Natural killer cell (primary cell): ENCODE measurements at regions not wholly inside any gene's neighbourhood (a gene's known extent, or its start where the extent isn't known, plus 50 kb on each side); places are given as distances from the start of the nearest gene placed in this dataset.

Source experiments
- ATAC-seq, 3 donors: fragments of 150-1000 bp in 2 of 3; fragments of 200-7000 bp in 1 of 3; cut with Tn5 transposase; 1 replicate in 1 of 3; 2 replicates in 2 of 3; pipeline ENCODE4 v1.10.0; 2021; ENCODE audit warnings: mild to moderate bottlenecking in 2 of 3, moderate library complexity in 2 of 3
- DNase-seq, 2 donors: peaks; one replicate each; pipeline versions ENCODE4 v3.0.0 to v3.0.0-alpha.2; 2013 to 2021; ENCODE audit warnings: mixed read lengths in 1 of 2
- H3K27ac ChIP-seq: one replicate; pipeline ENCODE4 v1.5.1; 2013; ENCODE audit warnings: mild to moderate bottlenecking, low read length
- H3K27me3 ChIP-seq: one replicate; pipeline ENCODE4 v1.6.1; 2013; ENCODE audit warnings: low read length; ENCODE audit not compliant: control insufficient read depth, insufficient read depth
- H3K36me3 ChIP-seq: one replicate; pipeline ENCODE4 v1.6.1; 2013; ENCODE audit warnings: low read length; ENCODE audit not compliant: control insufficient read depth, insufficient read depth
- H3K4me1 ChIP-seq: one replicate; pipeline ENCODE4 v1.6.1; 2013; ENCODE audit warnings: low read length; ENCODE audit not compliant: control insufficient read depth, insufficient read depth
- H3K4me3 ChIP-seq: one replicate; pipeline ENCODE4 v1.5.1; 2013; ENCODE audit warnings: low read length
- H3K9me3 ChIP-seq: one replicate; pipeline ENCODE4 v1.6.1; 2013; ENCODE audit warnings: low read length; ENCODE audit not compliant: control insufficient read depth, insufficient read depth
- H3K27ac Mint-ChIP-seq, 2 donors: one replicate each; pipeline ENCODE4 v1.8.0; 2022; ENCODE audit warnings: mild to moderate bottlenecking in 2 of 2, mixed read lengths in 2 of 2, moderate library complexity in 1 of 2
- H3K27me3 Mint-ChIP-seq, 2 donors: one replicate each; pipeline ENCODE4 v1.8.0; 2022; ENCODE audit warnings: low read depth in 2 of 2, mixed read lengths in 2 of 2
- H3K36me3 Mint-ChIP-seq: one replicate; pipeline ENCODE4 v1.8.0; 2022; ENCODE audit warnings: mixed read lengths
- H3K4me1 Mint-ChIP-seq, 2 donors: one replicate each; pipeline ENCODE4 v1.8.0; 2022; ENCODE audit warnings: mixed read lengths in 2 of 2
- H3K4me3 Mint-ChIP-seq: one replicate; pipeline ENCODE4 v1.8.0; 2022; ENCODE audit warnings: mild to moderate bottlenecking, moderate library complexity, mixed read lengths
- H3K9me3 Mint-ChIP-seq, 2 donors: one replicate each; pipeline ENCODE4 v1.8.0; 2022; ENCODE audit warnings: mixed read lengths in 2 of 2
- CTCF ChIP-seq: fragments of 200-600 bp; IDR thresholded peaks from one replicate; pipeline ENCODE4 v1.8.0; 2022; ENCODE audit warnings: antibody characterized with exemption
- WGBS: methylation state at CpG from one replicate; pipeline ENCODE4 v1.1.7; 2013; ENCODE audit warnings: missing lambda C conversion rate; ENCODE audit not compliant: insufficient coverage; 5-methylcytosine and 5-hydroxymethylcytosine counted together
- intact Hi-C: fragments of 100-400 bp; cut with micrococcal nuclease; formaldehyde crosslinking; loops from one replicate; pipeline ENCODE4 v1.14.2; 2022

DNA sequence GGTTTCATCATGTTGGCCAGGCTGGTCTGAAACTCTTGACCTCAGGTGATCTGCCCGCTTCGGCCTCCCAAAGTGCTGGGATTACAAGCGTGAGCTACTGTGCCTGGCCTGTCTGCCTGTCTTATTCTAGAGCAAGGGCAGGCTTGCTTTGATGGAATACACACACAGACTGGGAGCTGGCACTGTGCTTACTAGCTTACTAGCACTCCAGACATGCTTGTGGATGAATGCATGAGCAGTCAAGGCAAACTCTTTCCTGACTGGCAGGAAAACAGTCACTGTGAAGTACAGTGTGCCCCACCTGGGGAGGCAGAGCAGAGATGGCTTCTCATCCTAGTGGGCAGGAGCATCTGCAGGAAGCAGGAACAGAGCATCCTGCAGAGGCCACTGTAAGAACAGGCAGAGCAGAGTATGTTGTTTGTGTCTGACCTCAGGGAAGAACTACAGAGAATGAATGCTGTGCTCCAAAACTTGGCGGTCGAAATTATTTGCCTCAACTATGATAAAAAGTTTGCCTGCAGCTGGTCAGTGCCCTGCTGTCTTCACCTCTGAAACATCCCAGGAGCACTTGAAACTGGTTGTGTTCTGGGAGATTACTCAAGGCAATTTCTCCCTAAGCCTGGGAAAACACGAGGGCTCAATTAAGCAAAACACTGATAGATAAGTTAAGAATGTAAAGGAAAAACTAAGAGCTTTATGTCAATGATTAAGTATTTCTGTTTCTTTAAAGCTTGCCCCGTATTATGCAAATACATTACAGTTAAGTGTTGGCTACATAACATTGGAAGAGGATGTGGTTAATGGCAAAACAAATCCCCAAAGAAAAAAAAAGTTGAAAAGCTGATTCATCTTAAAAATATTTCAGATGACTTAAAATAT is 102.4 kb downstream of the VAPA start:
- Mint-ChIP-seq H3K27me3 (no peaks in the 10 kb centered on the region), H3K27ac (no peak overlapping the region), H3K4me3 (no peak overlapping the region), H3K9me3 (no peaks in the 10 kb centered on the region), H3K4me1 (no peaks in the 10 kb centered on the region), H3K36me3 (no peaks in the 10 kb centered on the region)
- no peak overlapping the region for H3K4me3 ChIP-seq
- intact Hi-C loops, result no loop called here
- H3K36me3 ChIP-seq, result no peaks in the 10 kb centered on the region
- TF ChIP-seq CTCF, result no peak
- no peak for ATAC-seq
- H3K27ac ChIP-seq, result no peak overlapping the region
- 65% methylated on average over 7 of the region's 7 CpGs for WGBS
- no peaks in the 10 kb centered on the region for H3K9me3 ChIP-seq
- no peaks in the 10 kb centered on the region for H3K27me3 ChIP-seq
- H3K4me1 ChIP-seq, result no peaks in the 10 kb centered on the region
- no peak for DNase-seq

DNA sequence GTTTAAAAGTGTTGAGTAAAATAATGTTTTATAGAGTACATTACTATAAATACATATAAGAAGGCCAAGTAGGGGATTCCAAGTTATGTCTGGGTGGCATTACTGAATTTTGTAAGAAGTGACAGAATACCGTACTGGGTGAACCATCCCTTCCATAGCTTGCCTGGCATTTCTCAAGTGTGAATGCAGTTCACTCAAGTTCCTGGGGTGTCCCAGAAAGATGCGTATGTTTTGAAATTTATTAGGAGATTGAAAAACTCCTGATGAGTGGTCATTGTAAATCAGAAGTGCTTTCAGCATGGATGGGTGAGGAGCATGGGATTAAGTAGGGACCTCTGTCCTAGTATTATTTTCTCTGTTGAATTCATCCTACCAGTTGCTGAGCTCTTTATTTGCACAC is 103.2 kb downstream of the VAPA start:
- H3K36me3 Mint-ChIP-seq, result no peaks in the 10 kb centered on the region
- H3K4me3 Mint-ChIP-seq, result no peak overlapping the region
- TF ChIP-seq CTCF, result no peak
- Histone ChIP-seq H3K4me1 (no peaks in the 10 kb centered on the region), H3K27ac (no peak overlapping the region), H3K36me3 (no peaks in the 10 kb centered on the region), H3K27me3 (no peaks in the 10 kb centered on the region), H3K4me3 (no peak overlapping the region), H3K9me3 (no peaks in the 10 kb centered on the region)
- H3K9me3 Mint-ChIP-seq, result no peaks in the 10 kb centered on the region
- no peaks in the 10 kb centered on the region for H3K27me3 Mint-ChIP-seq
- WGBS, result 93% methylated on average over 2 of the region's 2 CpGs
- H3K4me1 Mint-ChIP-seq, result no peaks in the 10 kb centered on the region
- DNase-seq (no peak), ATAC-seq (no peak)
- no peak overlapping the region for H3K27ac Mint-ChIP-seq
- intact Hi-C loops, result no loop called here

- Histone ChIP-seq H3K4me3 (no peak overlapping the region), H3K9me3 (no peaks in the 10 kb centered on the region), H3K27ac (no peak overlapping the region), H3K27me3 (no peaks in the 10 kb centered on the region), H3K4me1 (no peaks in the 10 kb centered on the region), H3K36me3 (no peaks in the 10 kb centered on the region)
- TF ChIP-seq CTCF, result no peak
- DNase-seq (no peak), ATAC-seq (no peak)
- H3K36me3 Mint-ChIP-seq, result no peaks in the 10 kb centered on the region
- H3K4me1 Mint-ChIP-seq, result no peaks in the 10 kb centered on the region
- H3K9me3 Mint-ChIP-seq, result no peaks in the 10 kb centered on the region
- H3K27me3 Mint-ChIP-seq, result peaks cover 0 to under 1% of the 10 kb centered on the region in 2 donors
- 100% methylated on average over 2 of the region's 5 CpGs for WGBS
- no peak overlapping the region for H3K4me3 Mint-ChIP-seq
- intact Hi-C loops, result no loop called here
- H3K27ac Mint-ChIP-seq, result no peak overlapping the region
Observed at GRCh38 chr18:10018289-10018688, 104.5 kb downstream of the VAPA start.

GRCh38 chr18:10020171-10020570 is 106.4 kb downstream of the VAPA start:
- Mint-ChIP-seq H3K27ac (no peak overlapping the region), H3K4me3 (no peak overlapping the region), H3K36me3 (no peaks in the 10 kb centered on the region), H3K4me1 (no peaks in the 10 kb centered on the region), H3K9me3 (no peaks in the 10 kb centered on the region), H3K27me3 (peaks cover 0 to 4% of the 10 kb centered on the region in 2 donors)
- Histone ChIP-seq H3K27me3 (no peaks in the 10 kb centered on the region), H3K9me3 (no peaks in the 10 kb centered on the region), H3K36me3 (no peaks in the 10 kb centered on the region), H3K4me1 (no peaks in the 10 kb centered on the region), H3K27ac (no peak overlapping the region), H3K4me3 (no peak overlapping the region)
- DNase-seq (no peak), ATAC-seq (no peak)
- intact Hi-C loops, result no loop called here
- WGBS, result 33% methylated on average over 2 of the region's 6 CpGs
- no peak for TF ChIP-seq CTCF
